ENCODE measurements at regions not wholly inside any gene's neighbourhood (a gene's known extent, or its start where the extent isn't known, plus 50 kb on each side); places are given as distances from the start of the nearest gene placed in this dataset.

DNA sequence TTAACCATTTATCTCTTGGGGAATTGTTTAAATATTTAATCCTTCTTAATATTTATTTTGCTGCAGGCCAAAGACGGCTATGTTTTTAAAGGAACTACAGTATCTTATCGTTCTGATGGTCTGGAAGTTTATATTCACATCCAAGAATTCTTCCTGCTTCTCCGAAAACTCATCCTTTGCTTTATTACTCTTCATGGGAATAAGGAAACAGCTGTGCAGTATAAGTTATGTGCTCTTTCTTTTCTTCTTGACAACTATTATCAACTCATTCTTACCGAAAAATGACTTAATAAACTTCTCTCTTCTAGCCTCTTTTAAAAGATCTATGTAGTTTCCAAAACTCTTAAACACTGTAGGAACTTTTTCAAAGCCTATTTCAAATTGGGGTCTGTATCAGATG, 335.6 kb upstream of the NOVA1 start:
- no peak for DNase-seq

DNA sequence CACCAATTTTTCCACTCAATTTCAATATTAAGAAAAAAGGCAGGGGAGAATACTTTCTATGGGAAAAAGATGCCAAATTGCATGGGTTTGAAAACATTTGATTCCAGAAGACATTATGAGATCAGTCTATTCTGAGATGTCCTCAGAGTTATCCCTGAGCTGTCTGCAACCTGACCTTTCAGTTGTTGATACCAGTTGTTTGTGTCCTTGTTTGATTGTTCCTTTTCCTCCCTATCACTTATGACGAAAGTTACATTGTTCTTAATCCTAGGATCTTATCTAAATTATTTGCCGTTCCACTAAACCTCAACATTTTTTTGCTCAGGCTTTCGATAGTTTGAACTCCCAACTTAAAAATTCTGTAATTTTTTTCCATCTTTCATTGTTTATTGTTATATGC, 336.3 kb upstream of the NOVA1 start:
- DNase-seq = no peak

DNA sequence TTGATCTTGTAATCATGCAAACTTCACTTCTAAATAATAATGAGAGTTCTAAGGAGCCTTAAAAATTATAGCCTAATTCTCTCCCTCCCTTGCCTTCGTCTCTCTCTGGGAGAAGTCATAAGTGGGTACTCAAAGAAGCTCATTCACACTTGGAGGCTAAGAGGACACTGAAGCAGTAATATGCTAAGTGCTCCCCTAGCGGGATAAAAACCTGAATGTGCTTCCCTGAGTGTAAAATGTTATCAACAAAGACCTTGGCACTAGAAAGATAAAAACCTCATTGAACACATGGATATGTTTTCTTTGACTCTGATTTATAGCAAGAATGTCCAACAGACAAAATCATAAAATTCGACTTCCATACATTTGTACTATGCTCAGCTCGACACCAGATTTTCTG, 337.9 kb upstream of the NOVA1 start:
- DNase-seq = no peak

DNA sequence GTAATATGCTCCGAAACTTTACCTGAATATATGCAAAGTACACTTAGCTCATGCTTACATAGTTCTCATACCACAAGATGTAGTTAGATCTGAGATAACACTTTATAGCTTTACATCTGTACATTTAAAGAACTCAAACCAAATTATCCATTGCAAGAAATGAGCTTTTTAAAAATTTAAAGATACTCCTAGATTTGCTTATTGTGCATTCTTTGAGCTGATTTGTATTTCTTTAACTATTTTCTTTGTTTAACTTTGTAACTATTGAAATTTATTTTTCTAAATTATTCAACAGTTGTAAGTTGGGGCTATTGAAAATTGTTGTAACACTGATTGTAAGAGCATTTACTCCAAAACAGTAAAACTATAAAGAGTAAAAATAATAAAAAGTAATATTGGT, 340.2 kb upstream of the NOVA1 start:
- DNase-seq = no peak

DNA sequence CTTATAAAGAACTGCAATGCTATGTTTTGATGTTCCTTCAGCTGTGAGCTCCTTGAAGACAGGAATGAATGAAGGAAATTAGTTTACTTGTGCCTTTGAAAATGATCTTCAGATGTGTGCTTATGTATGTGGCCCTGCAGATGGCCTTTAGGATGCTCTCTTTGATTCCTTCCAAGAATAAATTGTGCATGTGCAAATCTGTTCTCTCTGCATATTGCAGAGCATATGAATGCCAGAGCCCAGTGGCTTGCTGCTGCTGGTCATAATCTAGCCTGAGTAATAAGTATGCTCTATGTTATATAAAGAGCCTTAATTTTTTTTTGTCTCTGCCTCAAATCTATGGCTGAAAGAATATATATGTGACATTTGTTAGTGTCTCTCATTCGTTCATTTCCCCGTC, 341.9 kb upstream of the NOVA1 start:
- DNase-seq = no peak

DNA sequence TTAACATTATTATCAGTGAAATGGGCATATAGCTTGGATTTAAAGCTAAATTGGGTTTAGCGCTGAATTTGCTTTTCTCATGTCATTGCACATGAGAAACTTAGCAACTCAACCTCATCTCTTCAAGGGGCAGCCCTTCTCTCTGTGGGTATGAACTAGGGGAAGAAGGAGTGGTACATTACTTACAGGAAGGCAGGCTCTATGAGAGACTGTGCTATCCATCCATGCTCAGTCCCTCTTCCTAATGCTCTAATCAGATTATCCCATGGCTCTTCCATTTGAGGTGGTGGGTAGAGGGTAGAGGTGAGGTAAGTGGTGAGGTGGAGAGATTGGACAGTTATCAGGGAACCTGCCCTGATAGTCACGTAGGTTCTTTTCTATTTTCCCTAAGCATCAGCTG, 343.7 kb upstream of the NOVA1 start:
- DNase-seq = no peak

DNA sequence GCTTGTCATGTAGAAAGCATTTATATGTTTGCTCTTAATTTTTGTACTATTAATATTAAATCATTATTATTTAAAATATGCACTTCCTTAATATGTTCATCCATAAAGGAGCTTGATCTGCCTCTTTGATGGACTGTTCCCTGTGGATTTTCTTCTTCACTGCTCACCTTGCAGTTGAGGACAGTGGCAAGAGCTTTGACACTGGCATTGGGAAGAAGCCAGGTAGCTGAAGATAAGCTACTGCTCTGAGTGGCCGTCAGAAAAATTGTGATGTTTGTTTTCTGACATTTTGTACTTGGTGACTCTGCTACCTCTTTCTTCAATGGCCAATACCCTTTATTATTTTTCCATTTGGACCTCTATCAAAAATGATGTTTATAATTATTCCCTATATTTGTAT, 349.4 kb upstream of the NOVA1 start:
- DNase-seq = no peak

DNA sequence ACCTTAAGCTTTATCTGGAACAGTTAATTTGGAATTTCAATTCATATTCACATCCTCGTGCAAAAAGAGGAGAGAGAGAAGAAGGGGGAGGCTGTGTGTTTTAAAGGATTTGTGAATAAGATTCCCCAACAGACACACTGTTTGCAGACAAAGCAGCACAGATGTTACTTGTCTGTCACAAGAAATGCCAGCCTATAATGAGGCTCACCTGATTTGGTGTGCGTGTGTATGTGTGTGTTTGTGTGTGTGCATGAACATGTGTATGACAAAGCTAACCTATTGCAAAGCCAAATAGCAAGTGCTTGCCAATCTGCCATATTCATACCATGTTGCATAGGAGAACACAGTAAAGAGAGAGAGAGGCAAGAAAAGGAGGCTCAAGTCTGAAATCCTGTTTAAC, 361.6 kb upstream of the NOVA1 start:
- DNase-seq = no peak

DNA sequence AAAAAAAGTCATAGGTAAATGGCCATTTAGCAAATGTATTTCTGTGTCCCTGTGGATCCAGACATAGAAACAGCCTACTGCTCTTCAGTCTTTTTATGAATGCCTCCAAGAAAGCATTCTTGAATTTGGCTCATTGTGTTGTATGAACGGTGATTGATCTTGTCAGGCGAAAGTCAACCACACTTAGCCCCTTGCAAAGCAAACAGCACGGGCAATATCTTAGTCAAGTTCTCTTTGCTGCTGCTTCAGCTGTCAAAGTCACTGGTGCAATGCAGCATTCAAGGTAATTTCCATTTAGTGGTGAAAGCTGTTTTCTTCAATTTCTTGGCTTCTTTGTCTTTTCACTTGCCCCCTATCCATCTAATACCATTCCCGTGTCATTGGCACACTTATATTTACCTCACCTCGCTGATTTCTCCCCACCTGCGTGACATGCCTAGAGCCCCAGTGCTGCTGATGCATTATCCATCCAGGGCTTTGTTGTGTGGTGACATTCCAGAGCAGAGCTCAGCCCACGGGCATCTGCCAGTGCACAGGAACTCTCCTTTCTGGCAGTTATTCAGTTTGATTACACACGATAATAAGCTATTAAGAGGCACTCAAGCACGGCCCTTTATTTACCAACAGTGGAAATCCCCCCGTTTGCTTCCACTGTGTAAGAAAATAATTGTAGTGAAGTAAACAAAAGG, 362.3 kb upstream of the NOVA1 start:
- no peak for DNase-seq

DNA sequence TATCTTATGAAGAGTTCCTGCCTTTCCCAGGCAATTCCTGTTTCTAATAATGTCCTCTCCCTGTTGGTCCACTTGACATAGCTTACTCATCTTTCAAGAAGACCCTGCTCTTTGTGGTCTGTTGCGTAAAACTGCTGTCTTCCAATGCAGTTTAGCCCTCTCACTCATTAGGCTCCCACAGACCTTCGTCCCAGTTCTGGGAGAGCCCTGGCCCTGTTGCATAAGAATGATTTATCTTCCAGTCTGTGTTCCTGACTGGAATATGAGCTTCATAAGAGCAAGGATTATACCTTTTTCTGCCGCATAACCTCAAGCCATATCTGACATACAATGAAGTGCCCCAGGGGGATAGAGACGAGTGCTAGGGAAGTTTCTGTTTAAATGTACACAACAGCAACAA, 365.9 kb upstream of the NOVA1 start:
- DNase-seq = no peak

DNA sequence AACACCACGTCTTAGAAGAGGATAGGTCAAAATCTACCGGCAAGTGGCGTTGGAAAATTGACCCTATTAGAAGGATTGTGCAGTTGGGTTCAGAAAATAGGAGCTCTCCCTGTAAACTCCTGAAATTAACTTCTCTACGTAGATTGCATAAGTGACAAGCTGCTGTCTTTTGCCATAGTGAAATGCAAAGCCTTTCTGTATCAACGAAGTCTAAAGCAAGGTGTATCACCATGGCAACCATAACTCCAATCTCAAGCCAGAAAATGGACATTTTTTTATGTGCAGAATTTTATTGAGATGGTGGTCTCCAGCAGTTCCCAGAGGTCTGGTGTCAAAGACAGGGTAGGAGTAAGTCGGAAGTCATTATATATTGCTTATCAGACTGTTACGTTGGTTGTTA, 367.7 kb upstream of the NOVA1 start:
- no peak for DNase-seq

DNA sequence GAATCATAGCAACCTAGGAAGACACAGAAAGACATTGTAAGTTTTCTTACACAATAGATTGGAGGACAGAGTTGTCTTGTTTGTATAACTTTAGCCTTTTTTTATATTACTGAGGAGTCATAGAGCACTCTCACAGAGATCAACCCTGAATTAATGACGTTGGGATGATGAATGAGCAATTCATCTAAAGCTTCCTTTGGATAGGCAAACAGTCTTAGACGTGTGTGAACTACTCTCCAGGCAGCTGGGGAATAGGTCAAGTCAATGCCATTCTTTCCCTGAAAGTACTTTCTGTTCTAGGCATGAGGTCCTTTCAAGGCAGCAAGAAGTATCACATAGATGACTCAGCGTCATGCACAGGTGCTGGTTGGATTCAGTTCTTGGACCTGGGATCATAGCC, 369.1 kb upstream of the NOVA1 start:
- no peak for DNase-seq

DNA sequence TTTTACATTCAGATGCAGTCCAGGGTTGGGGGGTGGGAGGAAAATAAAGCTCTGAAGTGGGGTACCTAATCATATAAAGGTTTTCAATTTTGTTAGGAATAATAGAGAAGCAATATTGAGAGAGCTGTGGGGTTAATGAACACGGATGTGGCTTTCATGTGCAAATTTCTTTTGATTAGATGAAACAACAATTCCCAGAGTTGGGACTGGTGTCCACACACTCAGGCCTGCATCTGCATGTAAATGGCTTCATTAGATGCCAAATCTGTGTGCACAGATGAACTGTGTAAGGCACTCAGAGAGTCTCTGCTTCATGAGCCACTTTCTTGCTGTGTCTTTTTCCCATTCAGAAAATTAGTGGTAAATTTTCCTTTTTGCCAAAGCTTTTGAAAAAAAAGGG, 377.1 kb upstream of the NOVA1 start:
- DNase-seq = no peak

DNA sequence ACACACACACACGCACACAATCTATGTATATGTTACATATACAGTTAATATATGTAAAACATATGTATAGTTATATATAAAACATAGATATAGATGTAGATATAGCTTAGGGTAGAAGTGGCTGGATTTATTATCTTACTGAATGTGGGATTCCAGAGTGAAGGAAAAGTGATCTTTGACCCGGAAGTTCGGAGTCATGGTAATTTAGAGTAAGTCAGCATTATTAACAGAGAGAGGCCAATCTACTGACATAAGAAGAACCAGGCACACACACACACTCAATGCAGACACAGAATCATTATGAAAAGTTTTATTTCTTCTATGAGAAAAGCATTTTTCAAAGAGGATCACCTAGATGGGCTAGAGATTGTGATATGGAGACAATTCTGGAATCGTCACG, 384.2 kb upstream of the NOVA1 start:
- DNase-seq = no peak

DNA sequence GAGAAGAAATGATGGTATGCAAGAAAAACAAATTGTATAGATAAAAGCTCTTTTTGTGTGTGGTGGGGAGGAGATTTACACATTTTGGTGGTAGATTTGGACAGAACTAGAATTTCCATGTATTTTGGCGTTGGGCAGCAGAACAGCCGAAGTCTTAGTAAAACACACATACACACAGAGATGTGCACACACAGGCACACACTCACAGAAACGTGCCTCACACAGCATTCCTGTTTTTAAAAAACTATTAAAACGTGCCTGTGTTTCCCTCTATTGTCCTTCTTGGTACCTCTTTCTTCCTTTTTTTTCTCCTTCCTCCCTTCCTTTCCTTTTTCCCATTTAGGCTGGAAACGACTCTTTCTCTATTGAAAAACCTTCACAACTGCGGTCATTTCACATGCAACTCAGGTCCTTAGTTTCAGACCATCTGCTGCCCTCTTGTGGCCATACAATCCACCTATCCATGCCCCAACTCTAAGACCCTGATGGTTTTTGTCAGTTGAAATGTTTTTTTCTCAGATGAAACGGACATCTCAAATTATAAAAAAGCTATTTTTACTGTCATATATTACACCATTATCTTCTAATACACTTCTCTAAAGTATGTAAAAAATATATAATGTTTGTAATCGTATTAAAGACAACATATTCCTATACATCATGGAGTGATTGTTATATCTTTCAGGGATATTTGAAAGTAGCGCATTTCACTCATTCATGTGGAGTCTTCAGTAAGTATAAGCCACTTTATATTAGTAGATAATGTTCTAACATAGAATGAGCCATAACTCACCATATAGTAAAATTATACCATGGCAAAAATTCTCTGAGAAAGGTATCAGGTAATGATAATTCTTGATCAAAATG, 386.7 kb upstream of the NOVA1 start:
- DNase-seq = no peak

DNA sequence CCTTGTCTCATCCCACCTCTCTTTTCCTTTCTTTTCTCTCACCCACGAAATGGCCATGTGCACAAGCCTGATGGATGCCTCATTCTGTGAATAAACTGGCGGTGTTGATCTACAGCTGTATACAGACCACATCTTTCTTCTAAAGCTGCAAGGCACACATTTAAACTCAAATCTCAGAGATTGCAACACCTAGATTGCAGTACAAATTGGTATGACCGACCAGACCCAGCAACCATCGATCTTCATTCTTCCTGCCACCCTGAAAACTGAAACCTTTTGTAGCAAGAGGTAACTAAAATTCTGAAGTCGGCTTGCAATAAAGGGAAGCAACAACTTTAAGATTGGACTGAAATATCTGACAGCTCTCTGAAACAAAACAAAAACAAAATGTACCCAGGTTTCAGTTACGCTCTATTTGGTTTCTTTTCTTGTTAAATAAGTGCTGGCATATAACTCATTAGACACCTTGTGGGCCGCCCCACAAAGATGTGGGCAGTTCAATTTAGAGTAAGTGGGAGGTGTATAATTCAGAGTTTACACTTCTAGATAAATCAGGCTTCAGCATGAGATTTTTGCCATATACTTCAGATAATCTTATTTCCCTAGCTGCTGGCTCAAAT, 390.0 kb upstream of the NOVA1 start:
- DNase-seq = no peak

DNA sequence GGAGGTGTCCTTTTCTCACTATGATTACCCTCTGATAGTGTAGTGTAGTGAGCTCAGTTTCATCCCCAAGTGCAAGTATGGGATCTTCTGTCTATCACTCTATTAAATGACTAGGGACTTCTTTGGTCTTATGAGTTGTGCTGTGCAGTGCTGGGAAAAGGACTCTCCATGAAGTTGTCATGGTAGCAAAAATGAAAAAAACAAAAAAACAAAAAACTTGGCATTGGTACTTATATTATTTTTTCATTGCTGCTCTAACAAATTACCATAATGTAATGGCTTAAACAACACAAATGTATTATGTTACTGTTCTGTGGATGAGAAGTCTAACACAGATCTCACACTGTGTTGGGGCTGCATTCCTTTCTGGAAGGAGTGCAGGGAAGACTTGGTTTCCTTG, 393.1 kb upstream of the NOVA1 start:
- no peak for DNase-seq

DNA sequence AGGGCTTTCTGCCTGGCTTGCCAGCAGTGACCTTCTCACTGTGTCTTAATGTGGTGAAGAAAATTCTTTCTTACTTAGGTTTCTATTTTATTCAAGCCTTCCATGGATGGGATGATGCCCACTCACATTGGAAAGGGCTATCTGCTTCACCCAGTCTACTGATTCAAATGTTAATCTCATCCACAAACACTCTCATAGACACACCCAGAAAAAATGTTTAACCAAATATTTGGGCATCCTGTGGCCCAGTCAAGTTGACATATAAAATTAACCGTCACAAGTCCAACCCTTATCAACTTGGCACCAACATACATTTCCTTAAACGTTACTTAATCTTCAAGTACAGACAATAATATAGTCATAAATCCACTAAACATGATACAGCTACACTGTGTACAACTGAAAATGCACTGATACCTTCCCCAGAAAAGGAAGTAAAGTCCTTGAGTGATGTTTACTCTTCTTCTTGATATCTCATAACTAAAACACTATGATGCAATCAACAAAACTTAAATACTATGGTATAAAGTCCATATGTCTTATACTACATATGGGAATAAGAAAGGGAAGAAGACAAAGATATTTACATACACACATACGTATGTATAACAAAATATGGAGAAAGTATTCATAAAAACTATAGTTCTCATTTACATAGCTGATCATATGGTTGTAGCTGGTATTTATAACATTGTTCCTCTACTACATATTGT, 394.7 kb upstream of the NOVA1 start:
- DNase-seq = no peak

DNA sequence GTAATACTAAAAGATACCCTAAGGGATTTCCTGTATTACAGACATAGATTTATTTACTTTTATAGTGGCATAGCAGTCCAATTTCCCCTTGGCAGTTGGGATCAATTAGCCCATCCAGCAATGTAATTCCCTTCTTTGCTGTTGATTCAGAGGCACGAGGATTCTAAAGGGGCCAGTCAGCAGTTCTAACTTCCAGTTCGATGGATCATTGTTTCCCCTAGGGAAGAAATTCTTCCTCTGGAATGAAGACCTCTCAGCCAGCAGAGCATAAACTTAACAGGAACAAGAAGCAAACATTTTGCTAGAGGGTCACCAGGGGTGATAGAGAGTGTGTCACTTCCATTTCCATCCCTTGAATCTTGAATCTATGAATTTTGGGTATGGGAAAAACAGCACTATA, 395.7 kb upstream of the NOVA1 start:
- DNase-seq = no peak

DNA sequence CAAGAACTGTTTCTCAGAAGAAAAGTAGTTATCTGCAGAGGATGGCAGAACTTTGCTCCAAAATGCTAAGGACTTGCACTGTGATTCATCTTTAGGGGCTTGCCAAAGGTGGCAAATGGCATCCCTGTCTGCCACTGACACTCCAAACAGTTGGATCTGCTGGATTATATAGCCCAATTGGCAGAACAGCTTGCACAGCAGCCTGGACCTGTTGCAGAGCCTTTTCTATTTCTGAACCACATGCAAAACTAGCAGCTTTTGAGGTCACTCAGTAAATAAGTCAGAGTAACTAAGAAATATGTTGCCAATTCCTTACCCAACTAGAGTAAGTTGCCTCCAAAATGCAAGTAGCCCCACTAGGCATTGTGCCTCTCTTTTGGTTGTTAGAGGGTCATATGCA, 397.5 kb upstream of the NOVA1 start:
- DNase-seq = no peak

DNA sequence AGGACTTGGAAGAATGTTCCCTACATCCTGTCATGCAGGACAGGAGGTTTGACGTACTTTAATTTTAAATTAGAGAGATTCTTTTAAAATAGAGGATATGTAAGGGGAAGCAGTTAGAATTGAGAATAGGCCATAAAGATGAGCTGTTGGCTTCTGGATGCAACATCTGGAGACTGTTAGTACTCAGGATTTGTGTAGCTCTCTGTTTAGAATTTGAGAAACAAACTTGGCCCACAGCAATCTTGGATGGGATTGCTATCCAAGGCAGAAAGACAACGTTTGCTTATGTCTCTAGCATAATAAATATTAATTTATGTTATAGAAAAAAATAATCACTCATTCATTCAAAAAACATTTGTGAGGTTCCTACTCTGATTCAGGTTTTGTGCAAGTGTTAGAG, 398.4 kb upstream of the NOVA1 start:
- DNase-seq = no peak

DNA sequence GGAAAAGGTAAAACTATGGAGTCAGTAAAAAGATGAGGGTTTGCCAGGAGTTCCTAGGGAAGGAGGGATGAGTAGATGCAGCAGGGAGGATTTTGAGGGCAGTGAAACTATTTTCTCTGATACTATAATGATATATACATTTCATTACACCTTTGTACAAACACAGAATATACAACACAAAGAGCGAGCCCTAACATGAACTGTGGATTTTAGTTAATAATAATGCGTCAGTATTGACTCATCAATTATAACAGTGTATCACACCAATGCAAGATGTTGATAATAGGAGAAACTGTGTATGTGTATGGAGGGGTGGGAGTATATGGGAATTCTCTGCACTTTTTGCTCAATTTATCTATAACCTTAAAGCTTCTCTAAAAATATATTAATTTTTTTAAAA, 404.3 kb upstream of the NOVA1 start:
- DNase-seq = no peak

DNA sequence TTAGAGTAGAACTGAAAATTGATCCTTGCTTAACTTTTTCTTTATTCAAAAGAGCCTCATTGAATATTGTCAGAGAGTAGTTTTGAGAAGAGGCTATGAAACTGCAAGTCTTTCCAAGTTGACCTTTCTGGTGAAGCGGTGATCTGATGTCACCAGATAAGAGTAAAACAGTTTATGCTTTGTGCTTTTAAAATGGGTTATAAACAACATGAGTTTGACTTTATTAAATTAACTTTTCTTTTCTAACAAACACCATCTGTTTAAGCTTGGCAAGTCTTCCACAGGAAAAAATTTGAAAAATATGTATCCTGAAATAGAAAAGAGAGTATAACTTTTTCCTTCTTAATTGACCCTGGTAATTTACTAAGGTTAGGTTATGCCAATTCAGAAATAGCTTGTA, 408.7 kb upstream of the NOVA1 start:
- DNase-seq = no peak

DNA sequence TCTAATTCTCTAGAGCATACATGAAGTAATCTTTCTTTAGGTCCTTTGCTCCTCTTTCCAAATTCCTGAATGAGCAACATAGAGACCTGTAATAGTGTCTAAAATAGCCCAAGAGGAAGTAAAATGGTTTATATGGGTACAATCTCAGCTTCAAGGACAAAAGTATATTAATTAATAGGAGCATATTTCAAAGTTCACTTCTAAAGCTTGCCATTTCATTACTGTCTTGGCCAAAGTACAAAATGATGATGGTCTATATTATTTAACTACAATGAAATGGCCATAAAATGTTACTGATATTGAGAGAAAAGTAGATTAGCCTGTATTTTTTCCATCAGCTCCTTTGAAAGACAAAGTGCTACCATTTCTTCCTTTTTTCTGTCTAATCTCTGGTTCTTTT, 410.4 kb upstream of the NOVA1 start:
- DNase-seq = no peak
